GM18505 (cell line): ENCODE measurements at regions not wholly inside any gene's neighbourhood (a gene's known extent, or its start where the extent isn't known, plus 50 kb on each side); places are given as distances from the start of the nearest gene placed in this dataset.
"Not testable (repeated sequence)": the region's sequence is repeated elsewhere in the genome, so short reads cannot be mapped to it uniquely, and the experiment has no call there.

Experiments
- ATAC-seq: cut with Tn5 transposase; IDR thresholded peaks from one replicate; pipeline ENCODE4 v1.9.1; 2021; ENCODE audit not compliant: unreplicated experiment
- POLR2A ChIP-seq: IDR thresholded peaks from 4 replicates; pipeline ENCODE4 v1.6.1; 2011; ENCODE audit warnings: borderline replicate concordance; ENCODE audit not compliant: insufficient read depth, insufficient read length; ENCODE audit errors: extremely low read depth

- no peak for ATAC-seq
- no peak for TF ChIP-seq POLR2A
These were observed 308.8 kb upstream of the SYT1 start for GRCh38 chr12:78555802-78556201.

DNA sequence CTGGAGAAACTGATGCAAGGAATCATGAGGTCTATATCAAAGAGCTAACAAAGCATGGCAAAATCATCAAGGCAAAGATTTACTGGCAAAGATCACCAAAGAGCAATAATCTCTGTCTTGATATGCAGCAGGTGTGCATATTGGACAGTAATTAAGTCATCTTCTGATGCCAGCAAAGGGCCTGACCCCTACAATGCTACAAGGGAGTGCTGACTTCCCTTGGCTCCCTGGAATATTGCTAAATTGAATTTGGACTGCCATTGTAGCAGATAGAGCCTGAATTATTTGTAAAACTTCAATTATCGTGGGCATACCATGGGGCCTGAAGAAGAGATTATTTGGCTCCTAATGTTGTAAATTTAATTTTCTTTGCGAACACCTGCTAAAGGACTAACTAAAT, 307.9 kb upstream of the SYT1 start:
- no peak for TF ChIP-seq POLR2A
- no peak for ATAC-seq

GRCh38 chr12:78559416-78559815, 305.2 kb upstream of the SYT1 start:
- no peak for TF ChIP-seq POLR2A
- ATAC-seq = no peak

GRCh38 chr12:78559886-78560285, 304.7 kb upstream of the SYT1 start:
- ATAC-seq = no peak
- no peak for TF ChIP-seq POLR2A

DNA sequence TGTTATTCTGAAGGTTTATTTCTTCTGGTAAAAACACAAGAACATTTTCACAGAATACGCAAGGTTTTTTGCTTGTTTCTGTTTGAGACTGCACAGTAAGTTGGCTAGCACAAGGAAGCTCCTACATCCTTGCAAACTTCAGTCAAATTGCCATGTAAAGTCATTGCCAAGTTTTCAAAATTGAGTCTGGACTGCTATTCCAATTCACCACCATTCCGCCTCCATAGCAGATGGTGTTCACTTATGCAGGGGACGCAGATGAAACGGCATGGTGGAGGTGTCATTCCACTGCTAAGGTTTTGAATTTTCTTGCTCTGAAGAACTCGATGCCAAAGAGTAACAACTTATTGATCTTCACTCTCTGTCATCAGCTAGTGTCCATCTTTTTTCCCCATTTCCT, 303.9 kb upstream of the SYT1 start:
- no peak for TF ChIP-seq POLR2A
- no peak for ATAC-seq

DNA sequence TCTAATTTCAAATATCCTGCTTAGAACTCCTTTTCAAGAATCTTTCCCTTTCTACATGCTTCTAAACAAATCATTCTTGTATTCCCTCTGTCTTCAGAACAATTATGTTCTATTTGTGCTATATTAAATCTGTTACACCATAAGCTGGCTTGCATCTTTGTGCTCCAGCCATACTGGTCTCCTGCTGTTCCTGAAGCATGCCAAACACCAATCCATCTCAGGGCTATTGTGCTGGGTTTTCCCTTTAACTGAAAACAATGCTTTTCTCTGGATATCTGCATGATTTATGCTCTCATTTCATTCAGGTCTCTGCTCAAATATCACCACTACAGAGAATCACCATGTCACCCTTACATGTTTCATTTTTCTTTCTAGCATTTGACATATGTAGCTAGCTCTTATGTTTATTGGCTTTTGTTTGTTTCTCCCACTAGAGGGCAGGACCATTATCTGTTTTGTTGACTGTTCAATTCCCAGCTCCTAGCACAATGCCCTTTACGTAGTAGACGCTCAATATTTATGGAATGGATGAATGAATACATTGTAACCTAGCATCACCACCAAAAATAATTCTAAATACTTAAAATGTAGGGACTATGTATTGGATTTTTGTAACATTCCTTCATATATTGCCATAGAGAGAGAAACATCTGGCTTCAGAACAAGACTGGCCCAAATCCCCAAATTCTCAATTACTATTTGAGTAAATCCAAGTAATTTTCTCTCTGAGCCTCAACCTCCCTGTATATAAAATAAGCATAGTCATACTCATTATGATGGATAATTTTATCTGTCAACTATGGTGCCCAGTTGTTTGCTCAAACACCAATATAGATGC, 302.0 kb upstream of the SYT1 start:
- ATAC-seq = no peak

DNA sequence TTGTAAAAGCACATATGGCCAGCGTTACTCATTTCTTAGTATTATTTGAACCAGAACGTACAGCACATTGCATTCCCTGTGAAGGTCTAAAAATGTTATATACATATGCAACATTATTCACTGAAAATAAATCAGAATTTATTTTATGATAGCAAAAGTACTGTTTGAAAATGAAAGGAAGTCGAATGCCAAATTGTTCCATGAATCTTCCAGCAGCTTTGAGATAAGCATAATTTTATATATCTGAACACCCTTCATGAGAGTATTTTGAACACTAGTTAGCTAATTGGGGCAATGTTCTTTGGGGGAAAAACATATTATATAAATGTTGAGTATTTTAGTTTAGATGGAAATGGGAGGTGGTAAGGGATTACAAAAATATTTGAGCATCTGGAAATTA, 300.7 kb upstream of the SYT1 start:
- ATAC-seq = no peak
- TF ChIP-seq POLR2A = no peak

More for the DNA sequence above, 302.0 kb upstream of the SYT1 start:
- TF ChIP-seq POLR2A = no peak

GRCh38 chr12:78566456-78566855, 298.1 kb upstream of the SYT1 start:
- no peak for TF ChIP-seq POLR2A
- ATAC-seq = no peak

DNA sequence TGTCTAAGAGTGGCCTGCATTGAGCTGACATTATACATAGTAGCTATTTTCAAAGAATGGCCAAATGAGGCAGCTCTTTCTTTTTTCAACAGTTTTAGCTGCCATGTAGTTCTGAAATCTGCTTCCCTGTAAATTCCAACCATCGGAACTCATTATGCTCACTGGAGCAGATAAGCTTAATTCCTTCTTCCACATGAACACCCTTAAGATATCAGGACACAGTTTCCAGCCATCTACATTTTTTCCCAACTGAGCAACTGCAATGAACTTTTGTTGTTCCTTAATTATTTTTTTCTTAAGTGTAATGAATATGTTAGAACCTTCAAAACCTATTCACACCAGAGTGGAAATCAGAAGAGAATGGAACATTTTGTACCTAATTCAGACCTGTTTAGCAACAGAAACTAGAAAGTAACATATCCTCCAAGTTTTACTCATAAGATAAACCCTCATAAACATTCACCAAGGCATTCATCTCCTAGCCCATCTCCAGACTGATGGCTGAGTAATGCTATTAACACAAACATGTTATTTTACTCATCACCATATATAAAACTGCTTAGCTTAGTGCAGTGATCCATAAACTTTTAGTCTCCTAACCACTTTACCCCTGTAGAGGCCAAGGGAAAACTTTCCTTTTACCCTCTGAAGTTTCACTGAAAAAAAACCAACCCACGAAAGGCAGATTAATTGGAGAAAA, 296.1 kb upstream of the SYT1 start:
- TF ChIP-seq POLR2A = no peak
- ATAC-seq = no peak

DNA sequence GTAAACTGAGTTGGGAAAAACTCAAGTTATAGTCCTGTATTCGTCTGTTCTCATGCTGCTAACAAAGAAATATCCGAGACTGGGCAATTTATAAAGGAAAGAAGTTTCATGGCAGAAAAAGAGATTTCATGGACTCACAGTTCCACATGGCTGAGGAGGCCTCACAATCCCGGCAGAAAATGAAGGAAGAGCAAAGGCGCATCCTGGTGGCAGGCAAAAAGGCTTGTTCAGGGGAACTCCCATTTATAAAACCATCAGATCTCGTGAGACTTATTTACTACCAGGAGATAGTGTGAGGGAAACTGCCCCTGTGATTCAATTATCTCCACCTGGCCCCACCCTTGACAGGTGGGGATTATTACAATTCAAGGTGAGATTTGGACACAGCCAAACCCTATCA, 292.6 kb upstream of the SYT1 start:
- ATAC-seq = no peak
- TF ChIP-seq POLR2A = no peak

GRCh38 chr12:78575208-78575607, 289.4 kb upstream of the SYT1 start:
- ATAC-seq = not testable (repeated sequence)

DNA sequence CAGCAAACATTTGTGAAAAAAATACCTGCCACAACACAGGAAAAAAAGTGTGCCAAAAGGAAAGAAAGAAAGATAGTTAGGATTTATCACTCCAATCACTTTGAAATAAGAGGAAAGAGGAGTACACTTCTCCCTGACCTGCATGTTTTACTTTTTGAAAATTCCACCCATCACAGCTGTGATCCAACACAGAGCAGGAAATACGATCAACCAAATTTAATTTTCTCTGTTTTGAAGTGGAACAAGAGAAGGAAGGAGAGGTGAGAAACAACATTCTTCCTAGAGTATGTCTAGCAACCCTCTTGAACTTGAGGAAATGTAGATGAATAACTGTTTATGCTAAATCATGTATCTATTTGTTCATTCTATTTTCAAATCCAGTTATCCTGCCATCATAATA, 284.7 kb upstream of the SYT1 start:
- ATAC-seq = no peak
- no peak for TF ChIP-seq POLR2A

- no peak for TF ChIP-seq POLR2A
- ATAC-seq = no peak
These were observed 284.3 kb upstream of the SYT1 start for GRCh38 chr12:78580296-78580695.

DNA sequence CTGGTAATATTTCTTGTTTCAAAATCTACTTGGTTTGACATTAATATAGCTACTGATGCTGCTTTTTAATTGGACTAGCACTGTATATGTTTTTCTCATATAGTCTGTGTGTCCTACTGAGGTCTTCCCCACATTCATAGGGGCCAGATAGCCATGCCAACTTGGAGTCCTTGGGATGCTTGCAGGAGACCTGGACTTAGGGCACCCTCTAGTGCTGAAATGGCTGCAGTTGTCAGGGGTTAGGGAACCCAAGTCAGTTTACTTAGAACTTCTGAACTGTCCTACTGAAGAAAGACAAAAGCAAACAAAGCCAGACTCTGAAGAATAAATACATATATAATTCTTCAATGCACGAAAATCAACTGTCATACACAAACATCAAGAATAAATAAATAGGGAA, 279.9 kb upstream of the SYT1 start:
- ATAC-seq = no peak
- TF ChIP-seq POLR2A = no peak
